Naive thymus-derived CD4-positive, alpha-beta T cell (primary cell): ENCODE measurements at regions not wholly inside any gene's neighbourhood (a gene's known extent, or its start where the extent isn't known, plus 50 kb on each side); places are given as distances from the start of the nearest gene placed in this dataset.
"Not testable (repeated sequence)": the region's sequence is repeated elsewhere in the genome, so short reads cannot be mapped to it uniquely, and the experiment has no call there.

Experiments
- ATAC-seq: fragments of 150-1000 bp; cut with Tn5 transposase; 2 replicates; pipeline ENCODE4 v1.10.0; 2021; ENCODE audit warnings: mild to moderate bottlenecking, moderate library complexity
- CTCF ChIA-PET: fragments of 350-600 bp; sonication (Branson Sonifier 250); formaldehyde crosslinking; loops from one replicate; lab custom pipeline; 2021; ENCODE audit warnings: antibody characterized with exemption; lab: Charles Lee
- POLR2A ChIA-PET: fragments of 350-600 bp; sonication (Branson Sonifier 250); formaldehyde crosslinking; loops from one replicate; lab custom pipeline; 2021; ENCODE audit warnings: antibody characterized with exemption, inconsistent platforms; lab: Charles Lee
- DNase-seq, 9 donors: peaks; one replicate each; pipeline versions ENCODE4 v3.0.0 to v3.0.0-alpha.2; 2020 to 2022; ENCODE audit warnings: mixed read lengths in 1 of 9
- H3K27ac ChIP-seq: one replicate; pipeline ENCODE4 v1.7.0; 2013; ENCODE audit warnings: mild to moderate bottlenecking, low read depth, low read length, moderate library complexity
- H3K27me3 ChIP-seq, 2 donors: one replicate each; pipeline ENCODE4 v1.7.0; 2013; ENCODE audit warnings: low read length in 2 of 2, mild to moderate bottlenecking in 2 of 2, moderate library complexity in 2 of 2; ENCODE audit not compliant: control insufficient read depth in 2 of 2, insufficient read depth in 2 of 2
- H3K36me3 ChIP-seq, 3 experiments: 1 replicate in 2 of 3; 2 replicates in 1 of 3; pipeline ENCODE4 v1.7.0; 2013; ENCODE audit warnings: low read length in 3 of 3, mild to moderate bottlenecking in 3 of 3, moderate library complexity in 1 of 3; ENCODE audit not compliant: insufficient read depth in 3 of 3, control insufficient read depth in 2 of 3
- H3K4me1 ChIP-seq, 2 donors: one replicate each; pipeline ENCODE4 v1.7.0; 2013; ENCODE audit warnings: low read length in 2 of 2, mild to moderate bottlenecking in 2 of 2, moderate library complexity in 1 of 2; ENCODE audit not compliant: control insufficient read depth in 2 of 2, insufficient read depth in 2 of 2
- H3K4me3 ChIP-seq: 2 replicates; pipeline ENCODE4 v1.7.0; 2013; ENCODE audit warnings: mild to moderate bottlenecking, low read length
- H3K9me3 ChIP-seq, 3 experiments: 1 replicate in 2 of 3; 2 replicates in 1 of 3; pipeline ENCODE4 v1.7.0; 2013; ENCODE audit warnings: low read length in 3 of 3; ENCODE audit not compliant: control insufficient read depth in 2 of 3
- H3K27ac Mint-ChIP-seq, 9 donors: one replicate each; pipeline ENCODE4 v1.8.0; 2020 to 2022; ENCODE audit warnings: mixed read lengths in 9 of 9, mild to moderate bottlenecking in 8 of 9, moderate library complexity in 5 of 9, inconsistent platforms in 2 of 9
- H3K27me3 Mint-ChIP-seq, 5 donors: one replicate each; pipeline ENCODE4 v1.8.0; 2021 to 2022; ENCODE audit warnings: mixed read lengths in 5 of 5, mild to moderate bottlenecking in 1 of 5
- H3K36me3 Mint-ChIP-seq, 5 donors: one replicate each; pipeline ENCODE4 v1.8.0; 2020 to 2022; ENCODE audit warnings: mixed read lengths in 5 of 5, mild to moderate bottlenecking in 3 of 5, inconsistent platforms in 1 of 5
- H3K4me1 Mint-ChIP-seq, 7 donors: one replicate each; pipeline ENCODE4 v1.8.0; 2020 to 2022; ENCODE audit warnings: mixed read lengths in 7 of 7, mild to moderate bottlenecking in 3 of 7, inconsistent platforms in 1 of 7
- H3K4me3 Mint-ChIP-seq, 10 donors: one replicate each; pipeline ENCODE4 v1.8.0; 2020 to 2022; ENCODE audit warnings: mild to moderate bottlenecking in 10 of 10, mixed read lengths in 10 of 10, moderate library complexity in 6 of 10, inconsistent platforms in 2 of 10
- H3K9me3 Mint-ChIP-seq, 11 donors: one replicate each; pipeline ENCODE4 v1.8.0; 2020 to 2022; ENCODE audit warnings: mixed read lengths in 11 of 11, mild to moderate bottlenecking in 4 of 11, inconsistent platforms in 1 of 11, moderate library complexity in 1 of 11
- intact Hi-C, 2 donors: fragments of 100-400 bp; cut with micrococcal nuclease; formaldehyde crosslinking; loops; one replicate each; pipeline ENCODE4 v1.15.1; 2023

DNA sequence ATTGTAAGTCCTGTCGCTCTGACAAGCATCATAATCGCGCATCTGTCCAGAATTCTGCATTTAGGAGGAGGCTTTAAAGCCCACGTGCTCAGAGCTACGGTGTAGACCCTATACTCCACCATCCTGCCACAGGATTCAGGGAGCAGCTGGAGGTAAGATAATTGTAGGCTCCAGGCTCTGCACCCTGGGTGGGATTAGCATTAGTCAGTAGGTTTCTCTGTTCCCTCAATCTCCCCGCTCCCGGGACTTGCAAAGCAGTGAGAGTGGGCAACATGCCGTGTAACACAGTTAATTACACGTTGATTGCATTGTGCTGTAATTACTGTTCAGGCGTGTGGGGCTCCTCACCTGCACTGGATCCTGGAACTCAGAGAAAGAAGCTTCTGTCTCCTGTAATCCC, 89.3 kb upstream of the CUX1 start:
- DNase-seq: no peak
- H3K27ac ChIP-seq: no peak overlapping the region
- no peaks in the 10 kb centered on the region for H3K36me3 Mint-ChIP-seq
- H3K27me3 Mint-ChIP-seq: peaks cover 0 to 3% (median 0%) of the 10 kb centered on the region in 5 donors
- H3K36me3 ChIP-seq: no peaks in the 10 kb centered on the region
- H3K4me1 Mint-ChIP-seq: no peaks in the 10 kb centered on the region
- POLR2A ChIA-PET: interaction anchor here (0.6 kb wide), 1 partner anchor 17 kb away, joined by 3 read pairs; no protein-coding TSS in a partner anchor
- CTCF ChIA-PET: no interaction called here
- H3K4me3 Mint-ChIP-seq: no peak overlapping the region
- no peaks in the 10 kb centered on the region for H3K27me3 ChIP-seq
- no peak overlapping the region for H3K27ac Mint-ChIP-seq
- H3K9me3 Mint-ChIP-seq: peaks cover 0 to 4% (median 0%) of the 10 kb centered on the region in 11 donors
- H3K4me1 ChIP-seq: no peaks in the 10 kb centered on the region
- ATAC-seq: no peak
- no peaks in the 10 kb centered on the region for H3K9me3 ChIP-seq
- no peak overlapping the region for H3K4me3 ChIP-seq
- intact Hi-C loops: no loop called here

DNA sequence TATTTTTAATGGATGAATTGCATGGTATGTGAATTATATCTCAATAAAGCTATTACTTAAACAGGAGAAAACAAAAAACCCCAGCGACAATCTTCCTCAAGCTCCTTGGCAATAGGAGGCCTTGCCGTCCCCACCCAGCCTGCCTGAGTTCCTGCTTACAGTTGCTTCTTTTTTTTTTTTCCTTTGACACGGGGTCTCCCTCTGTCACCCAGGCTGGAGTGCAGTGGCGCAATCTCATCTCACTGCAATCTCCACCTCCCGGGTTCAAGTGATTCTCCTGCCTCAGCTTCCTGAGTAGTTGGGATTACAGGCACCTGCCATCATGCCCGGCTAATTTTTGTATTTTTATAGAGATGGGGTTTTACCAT, 88.6 kb upstream of the CUX1 start:
- H3K9me3 ChIP-seq, H3K27me3 ChIP-seq, ATAC-seq, H3K9me3 Mint-ChIP-seq, H3K4me1 Mint-ChIP-seq, CTCF ChIA-PET, H3K4me1 ChIP-seq, H3K27me3 Mint-ChIP-seq, H3K27ac ChIP-seq, H3K4me3 Mint-ChIP-seq, DNase-seq, H3K36me3 Mint-ChIP-seq, H3K4me3 ChIP-seq, H3K36me3 ChIP-seq, intact Hi-C loops: not testable (repeated sequence)
- POLR2A ChIA-PET: interaction anchor here (0.6 to 1.3 kb wide), 2 partner anchors 16 to 50 kb away, joined by 3 read pairs; no protein-coding TSS in a partner anchor
- peak overlapping the region in 1 of 9 donors; percentile 65 for H3K27ac Mint-ChIP-seq

DNA sequence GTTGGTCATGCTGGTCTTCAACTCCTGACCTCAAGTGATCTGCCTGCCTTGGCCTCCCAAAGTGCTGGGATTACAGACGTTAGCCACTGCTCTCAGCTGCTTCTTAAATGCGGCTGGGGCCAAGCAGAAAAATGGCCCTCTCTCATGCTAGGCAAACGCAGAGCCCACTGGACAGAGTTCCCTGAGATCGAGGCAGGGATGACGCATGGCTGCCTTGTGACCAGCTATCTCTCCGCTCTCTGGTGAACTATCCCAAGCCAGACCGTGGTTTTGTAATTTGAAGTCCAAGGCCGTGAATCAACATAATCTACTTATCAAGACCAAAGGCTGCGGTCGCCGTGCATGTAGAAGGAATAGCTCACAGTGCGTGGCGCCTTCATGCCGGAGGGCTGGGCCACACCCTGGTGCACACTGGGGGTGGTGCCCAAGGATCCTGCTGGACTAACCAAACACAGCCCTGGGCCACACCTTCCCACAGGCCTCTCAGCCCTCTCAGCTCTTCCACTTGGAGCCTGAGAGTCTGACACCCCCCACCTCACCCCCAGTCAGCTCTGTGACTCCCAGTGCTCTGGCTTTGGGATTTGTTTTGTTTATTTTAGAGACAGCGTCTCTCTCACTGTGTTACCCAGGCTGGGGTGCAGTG, 88.1 kb upstream of the CUX1 start:
- no peak overlapping the region for H3K4me3 ChIP-seq
- ChIA-PET CTCF (no interaction called here), POLR2A (interaction anchor here (1.3 kb wide), 1 partner anchor 49 kb away, joined by 3 read pairs; no protein-coding TSS in a partner anchor)
- H3K9me3 ChIP-seq: no peaks in the 10 kb centered on the region
- H3K4me3 Mint-ChIP-seq: no peak overlapping the region
- peaks cover 0 to 7% (median 0%) of the 10 kb centered on the region in 5 donors for H3K27me3 Mint-ChIP-seq
- no peaks in the 10 kb centered on the region for H3K4me1 ChIP-seq
- H3K27me3 ChIP-seq: no peaks in the 10 kb centered on the region
- peak; percentile 48 for ATAC-seq
- peaks cover 0 to 1% (median 0%) of the 10 kb centered on the region in 11 donors for H3K9me3 Mint-ChIP-seq
- no peak overlapping the region for H3K27ac ChIP-seq
- H3K27ac Mint-ChIP-seq: no peak overlapping the region
- H3K36me3 ChIP-seq: no peaks in the 10 kb centered on the region
- intact Hi-C loops: no loop called here
- H3K4me1 Mint-ChIP-seq: peaks cover 0 to 2% (median 0%) of the 10 kb centered on the region in 7 donors
- DNase-seq: no peak
- H3K36me3 Mint-ChIP-seq: no peaks in the 10 kb centered on the region

DNA sequence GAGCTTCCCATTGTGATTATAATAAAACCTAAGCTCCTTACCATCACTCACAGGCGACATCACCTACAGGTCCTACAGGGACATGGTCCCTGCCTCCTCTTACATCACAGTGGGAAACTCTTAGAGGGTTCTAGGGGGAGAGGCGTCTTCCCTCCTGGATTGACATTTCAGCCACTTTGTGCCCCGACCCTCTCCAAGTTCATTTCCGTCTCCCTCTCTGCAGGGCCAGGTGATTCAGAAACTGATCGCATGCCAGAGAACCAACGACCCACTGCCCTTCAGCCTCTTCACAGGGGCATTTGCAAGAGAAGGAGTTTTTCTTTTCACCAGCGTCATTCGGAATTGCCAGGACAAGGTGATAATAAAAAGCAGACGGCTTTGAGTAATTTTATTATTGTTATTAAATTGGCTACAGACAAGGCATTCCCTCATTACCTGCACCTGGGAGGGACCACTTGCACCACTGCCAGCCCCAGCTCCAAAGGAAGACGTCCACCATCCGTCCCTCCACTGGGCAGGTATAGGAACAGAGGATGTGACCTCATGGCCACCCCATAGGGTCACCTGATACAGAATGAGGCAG, 85.8 kb upstream of the CUX1 start:
- no peaks in the 10 kb centered on the region for H3K27me3 ChIP-seq
- CTCF ChIA-PET: no interaction called here
- POLR2A ChIA-PET: no interaction called here
- no peak for DNase-seq
- no peaks in the 10 kb centered on the region for H3K36me3 ChIP-seq
- Mint-ChIP-seq H3K27me3 (peaks cover 0 to 6% (median 0%) of the 10 kb centered on the region in 5 donors), H3K4me3 (no peak overlapping the region), H3K4me1 (peaks cover 0 to 2% (median 0%) of the 10 kb centered on the region in 7 donors), H3K9me3 (peaks cover 0 to 1% (median 0%) of the 10 kb centered on the region in 11 donors), H3K27ac (no peak overlapping the region), H3K36me3 (no peaks in the 10 kb centered on the region)
- H3K4me3 ChIP-seq: no peak overlapping the region
- H3K27ac ChIP-seq: no peak overlapping the region
- no peak for ATAC-seq
- H3K4me1 ChIP-seq: no peaks in the 10 kb centered on the region
- H3K9me3 ChIP-seq: no peaks in the 10 kb centered on the region
- intact Hi-C loops: no loop called here

DNA sequence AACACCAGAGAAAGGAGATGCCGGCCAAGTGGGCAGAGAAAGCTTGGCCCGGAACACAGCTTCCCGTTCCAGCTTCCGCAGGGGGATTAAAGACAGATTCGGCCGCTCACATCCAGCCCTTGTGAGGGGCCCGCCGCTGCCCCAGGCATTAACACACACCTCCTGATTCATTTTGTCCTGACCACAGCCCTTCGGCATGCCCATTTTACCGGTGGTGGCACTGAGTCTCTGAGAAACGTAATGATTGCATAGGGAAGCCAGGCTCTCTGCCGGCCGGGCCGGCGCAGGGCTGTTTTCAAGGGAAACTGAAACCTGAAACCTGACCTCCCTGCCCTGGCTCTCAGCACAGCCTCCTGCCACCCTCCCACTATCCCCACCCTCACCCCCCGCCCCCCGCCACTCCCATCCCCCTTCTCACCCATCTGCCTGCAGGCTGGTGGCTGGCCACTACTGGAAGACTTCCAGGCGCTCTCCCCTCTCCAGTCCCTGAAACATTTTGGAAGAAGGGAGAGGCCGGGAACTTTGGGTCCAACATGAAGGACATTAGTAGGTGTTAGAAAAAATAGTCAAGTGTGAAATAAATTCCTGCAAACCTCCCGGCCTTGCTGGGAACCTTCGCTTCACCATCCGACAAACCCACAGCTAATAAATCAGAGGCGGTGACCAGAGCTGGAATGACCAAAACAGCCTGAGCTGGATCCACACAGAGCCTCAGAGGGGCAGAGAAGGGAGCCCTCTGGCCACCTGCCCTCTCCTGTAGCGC, 83.5 kb upstream of the CUX1 start:
- ChIA-PET POLR2A (no interaction called here), CTCF (no interaction called here)
- H3K27ac ChIP-seq: no peak overlapping the region
- no peak overlapping the region for H3K4me3 ChIP-seq
- Mint-ChIP-seq H3K36me3 (no peaks in the 10 kb centered on the region), H3K4me1 (peaks cover 0 to 4% (median 0%) of the 10 kb centered on the region in 7 donors), H3K4me3 (no peak overlapping the region), H3K27ac (no peak overlapping the region), H3K27me3 (peaks cover 0 to 4% (median 0%) of the 10 kb centered on the region in 5 donors), H3K9me3 (no peaks in the 10 kb centered on the region)
- ATAC-seq (peak; percentile 37), DNase-seq (no peak)
- no peaks in the 10 kb centered on the region for H3K27me3 ChIP-seq
- H3K4me1 ChIP-seq: no peaks in the 10 kb centered on the region
- intact Hi-C loops: no loop called here
- no peaks in the 10 kb centered on the region for H3K36me3 ChIP-seq
- no peaks in the 10 kb centered on the region for H3K9me3 ChIP-seq

DNA sequence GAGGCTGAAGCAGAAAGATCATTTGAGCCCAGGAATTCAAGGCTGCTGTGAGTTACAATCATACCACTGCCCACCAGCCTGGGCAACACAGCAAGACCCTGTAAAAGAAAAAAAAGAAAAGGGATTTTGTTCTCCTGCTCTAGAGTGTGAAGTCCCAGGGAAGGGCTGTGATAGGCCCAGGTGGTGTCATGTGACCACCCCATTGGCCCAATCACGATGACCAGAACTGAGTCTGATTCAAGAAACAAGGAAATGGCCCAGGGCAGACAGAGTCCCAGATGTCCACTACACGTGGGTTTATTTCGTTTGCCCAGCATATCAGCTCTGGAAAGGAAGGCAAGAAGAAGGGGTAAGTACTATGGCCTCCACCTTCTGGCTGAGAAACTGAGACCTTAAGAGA, 81.3 kb upstream of the CUX1 start:
- no peaks in the 10 kb centered on the region for H3K27me3 ChIP-seq
- no peaks in the 10 kb centered on the region for H3K9me3 ChIP-seq
- H3K36me3 ChIP-seq: no peaks in the 10 kb centered on the region
- H3K9me3 Mint-ChIP-seq: no peaks in the 10 kb centered on the region
- DNase-seq (no peak), ATAC-seq (no peak)
- no peak overlapping the region for H3K27ac ChIP-seq
- no peak overlapping the region for H3K27ac Mint-ChIP-seq
- peaks cover 0 to 4% (median 0%) of the 10 kb centered on the region in 5 donors for H3K27me3 Mint-ChIP-seq
- no peak overlapping the region for H3K4me3 Mint-ChIP-seq
- no peaks in the 10 kb centered on the region for H3K36me3 Mint-ChIP-seq
- ChIA-PET POLR2A (no interaction called here), CTCF (no interaction called here)
- peaks cover 5 to 19% (median 9%) of the 10 kb centered on the region in 7 donors for H3K4me1 Mint-ChIP-seq
- intact Hi-C loops: no loop called here
- H3K4me1 ChIP-seq: peaks cover 0 to 5% of the 10 kb centered on the region in 2 donors
- no peak overlapping the region for H3K4me3 ChIP-seq
